ENCODE measurements at regions not wholly inside any gene's neighbourhood (a gene's known extent, or its start where the extent isn't known, plus 50 kb on each side); places are given as distances from the start of the nearest gene placed in this dataset.

DNA sequence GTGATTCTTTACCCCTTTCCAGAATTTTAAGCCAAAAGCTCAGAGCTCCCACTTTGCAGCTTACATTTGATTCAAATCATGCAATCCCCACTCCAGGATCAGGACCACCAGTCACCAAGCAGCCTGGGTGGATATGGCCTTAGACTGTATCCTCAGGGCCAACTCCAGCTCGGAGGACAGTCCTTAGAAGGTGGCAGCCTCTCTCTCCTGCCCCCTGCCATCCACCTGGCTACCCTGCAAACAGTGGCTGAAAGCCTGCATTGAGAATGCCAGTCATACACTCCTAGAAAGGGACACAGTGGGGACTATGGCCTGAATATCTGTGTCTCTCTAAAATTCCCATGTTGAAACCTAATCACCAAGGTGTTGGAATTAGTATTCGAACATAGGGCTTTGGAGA lies 50.0 kb upstream of the KCNMA1 start:
- no peak for TF ChIP-seq GABPB1 (CRISPR knock-in tag; IDR thresholded peaks at IDR 0.05)
- no peak for TF ChIP-seq CBFB (CRISPR knock-in tag; IDR thresholded peaks at IDR 0.05; ENCODE audit: low read depth)
- TF ChIP-seq, protein P1, sequence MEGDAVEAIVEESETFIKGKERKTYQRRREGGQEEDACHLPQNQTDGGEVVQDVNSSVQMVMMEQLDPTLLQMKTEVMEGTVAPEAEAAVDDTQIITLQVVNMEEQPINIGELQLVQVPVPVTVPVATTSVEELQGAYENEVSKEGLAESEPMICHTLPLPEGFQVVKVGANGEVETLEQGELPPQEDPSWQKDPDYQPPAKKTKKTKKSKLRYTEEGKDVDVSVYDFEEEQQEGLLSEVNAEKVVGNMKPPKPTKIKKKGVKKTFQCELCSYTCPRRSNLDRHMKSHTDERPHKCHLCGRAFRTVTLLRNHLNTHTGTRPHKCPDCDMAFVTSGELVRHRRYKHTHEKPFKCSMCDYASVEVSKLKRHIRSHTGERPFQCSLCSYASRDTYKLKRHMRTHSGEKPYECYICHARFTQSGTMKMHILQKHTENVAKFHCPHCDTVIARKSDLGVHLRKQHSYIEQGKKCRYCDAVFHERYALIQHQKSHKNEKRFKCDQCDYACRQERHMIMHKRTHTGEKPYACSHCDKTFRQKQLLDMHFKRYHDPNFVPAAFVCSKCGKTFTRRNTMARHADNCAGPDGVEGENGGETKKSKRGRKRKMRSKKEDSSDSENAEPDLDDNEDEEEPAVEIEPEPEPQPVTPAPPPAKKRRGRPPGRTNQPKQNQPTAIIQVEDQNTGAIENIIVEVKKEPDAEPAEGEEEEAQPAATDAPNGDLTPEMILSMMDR (IDR thresholded peaks at IDR 0.05): no peak
- TF ChIP-seq, protein P2, sequence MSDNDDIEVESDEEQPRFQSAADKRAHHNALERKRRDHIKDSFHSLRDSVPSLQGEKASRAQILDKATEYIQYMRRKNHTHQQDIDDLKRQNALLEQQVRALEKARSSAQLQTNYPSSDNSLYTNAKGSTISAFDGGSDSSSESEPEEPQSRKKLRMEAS (CRISPR knock-in tag; IDR thresholded peaks at IDR 0.05): no peak
- TF ChIP-seq RELA (CRISPR knock-in tag; IDR thresholded peaks at IDR 0.05; ENCODE audit: borderline replicate concordance): no peak
- no peak for TF ChIP-seq NR3C1 (CRISPR knock-in tag; conservative IDR thresholded peaks at IDR 0.05; ENCODE audit: low read depth)
- TF ChIP-seq TCF7 (CRISPR knock-in tag; IDR thresholded peaks at IDR 0.05; ENCODE audit: low read depth): no peak
- no peak for TF ChIP-seq CREB1 (CRISPR knock-in tag; IDR thresholded peaks at IDR 0.05)
- no peak for TF ChIP-seq ELF4 (CRISPR knock-in tag; IDR thresholded peaks at IDR 0.05; ENCODE audit: low read depth)
- no peak for TF ChIP-seq ZNF671 (CRISPR knock-in tag; IDR thresholded peaks at IDR 0.05)
- no peak for TF ChIP-seq SP1 (CRISPR knock-in tag; conservative IDR thresholded peaks at IDR 0.05)
- TF ChIP-seq, protein P3, sequence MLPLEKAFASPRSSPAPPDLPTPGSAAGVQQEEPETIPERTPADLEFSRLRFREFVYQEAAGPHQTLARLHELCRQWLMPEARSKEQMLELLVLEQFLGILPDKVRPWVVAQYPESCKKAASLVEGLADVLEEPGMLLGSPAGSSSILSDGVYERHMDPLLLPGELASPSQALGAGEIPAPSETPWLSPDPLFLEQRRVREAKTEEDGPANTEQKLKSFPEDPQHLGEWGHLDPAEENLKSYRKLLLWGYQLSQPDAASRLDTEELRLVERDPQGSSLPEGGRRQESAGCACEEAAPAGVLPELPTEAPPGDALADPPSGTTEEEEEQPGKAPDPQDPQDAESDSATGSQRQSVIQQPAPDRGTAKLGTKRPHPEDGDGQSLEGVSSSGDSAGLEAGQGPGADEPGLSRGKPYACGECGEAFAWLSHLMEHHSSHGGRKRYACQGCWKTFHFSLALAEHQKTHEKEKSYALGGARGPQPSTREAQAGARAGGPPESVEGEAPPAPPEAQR (CRISPR knock-in tag; IDR thresholded peaks at IDR 0.05): no peak
- TF ChIP-seq, protein P4, sequence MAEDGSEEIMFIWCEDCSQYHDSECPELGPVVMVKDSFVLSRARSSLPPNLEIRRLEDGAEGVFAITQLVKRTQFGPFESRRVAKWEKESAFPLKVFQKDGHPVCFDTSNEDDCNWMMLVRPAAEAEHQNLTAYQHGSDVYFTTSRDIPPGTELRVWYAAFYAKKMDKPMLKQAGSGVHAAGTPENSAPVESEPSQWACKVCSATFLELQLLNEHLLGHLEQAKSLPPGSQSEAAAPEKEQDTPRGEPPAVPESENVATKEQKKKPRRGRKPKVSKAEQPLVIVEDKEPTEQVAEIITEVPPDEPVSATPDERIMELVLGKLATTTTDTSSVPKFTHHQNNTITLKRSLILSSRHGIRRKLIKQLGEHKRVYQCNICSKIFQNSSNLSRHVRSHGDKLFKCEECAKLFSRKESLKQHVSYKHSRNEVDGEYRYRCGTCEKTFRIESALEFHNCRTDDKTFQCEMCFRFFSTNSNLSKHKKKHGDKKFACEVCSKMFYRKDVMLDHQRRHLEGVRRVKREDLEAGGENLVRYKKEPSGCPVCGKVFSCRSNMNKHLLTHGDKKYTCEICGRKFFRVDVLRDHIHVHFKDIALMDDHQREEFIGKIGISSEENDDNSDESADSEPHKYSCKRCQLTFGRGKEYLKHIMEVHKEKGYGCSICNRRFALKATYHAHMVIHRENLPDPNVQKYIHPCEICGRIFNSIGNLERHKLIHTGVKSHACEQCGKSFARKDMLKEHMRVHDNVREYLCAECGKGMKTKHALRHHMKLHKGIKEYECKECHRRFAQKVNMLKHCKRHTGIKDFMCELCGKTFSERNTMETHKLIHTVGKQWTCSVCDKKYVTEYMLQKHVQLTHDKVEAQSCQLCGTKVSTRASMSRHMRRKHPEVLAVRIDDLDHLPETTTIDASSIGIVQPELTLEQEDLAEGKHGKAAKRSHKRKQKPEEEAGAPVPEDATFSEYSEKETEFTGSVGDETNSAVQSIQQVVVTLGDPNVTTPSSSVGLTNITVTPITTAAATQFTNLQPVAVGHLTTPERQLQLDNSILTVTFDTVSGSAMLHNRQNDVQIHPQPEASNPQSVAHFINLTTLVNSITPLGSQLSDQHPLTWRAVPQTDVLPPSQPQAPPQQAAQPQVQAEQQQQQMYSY (CRISPR knock-in tag; IDR thresholded peaks at IDR 0.05): no peak
- TF ChIP-seq, protein P5, sequence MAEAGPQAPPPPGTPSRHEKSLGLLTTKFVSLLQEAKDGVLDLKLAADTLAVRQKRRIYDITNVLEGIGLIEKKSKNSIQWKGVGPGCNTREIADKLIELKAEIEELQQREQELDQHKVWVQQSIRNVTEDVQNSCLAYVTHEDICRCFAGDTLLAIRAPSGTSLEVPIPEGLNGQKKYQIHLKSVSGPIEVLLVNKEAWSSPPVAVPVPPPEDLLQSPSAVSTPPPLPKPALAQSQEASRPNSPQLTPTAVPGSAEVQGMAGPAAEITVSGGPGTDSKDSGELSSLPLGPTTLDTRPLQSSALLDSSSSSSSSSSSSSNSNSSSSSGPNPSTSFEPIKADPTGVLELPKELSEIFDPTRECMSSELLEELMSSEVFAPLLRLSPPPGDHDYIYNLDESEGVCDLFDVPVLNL (CRISPR knock-in tag; IDR thresholded peaks at IDR 0.05; ENCODE audit: borderline replicate concordance, low read depth): no peak

Data from WTC11 (cell line).